ENCODE measurements at regions not wholly inside any gene's neighbourhood (a gene's known extent, or its start where the extent isn't known, plus 50 kb on each side); places are given as distances from the start of the nearest gene placed in this dataset.
"Not testable (repeated sequence)": the region's sequence is repeated elsewhere in the genome, so short reads cannot be mapped to it uniquely, and the experiment has no call there.

GRCh38 chr3:71927505-71928066, 142.6 kb upstream of the PROK2 start:
- Histone ChIP-seq H3K9me3 (replicated peaks; ENCODE audit: insufficient read depth, low read length) (no peaks in the 10 kb centered on the region), H3K4me1 (ENCODE audit: low read length) (no peaks in the 10 kb centered on the region), H2AFZ (ENCODE audit: low read length) (no peak overlapping the region), H3K4me2 (ENCODE audit: low read depth, low read length) (no peak overlapping the region), H3K36me3 (replicated peaks; ENCODE audit: insufficient read depth, low read length) (no peaks in the 10 kb centered on the region), H3K79me2 (ENCODE audit: low read length) (no peaks in the 10 kb centered on the region), H3K27ac (ENCODE audit: low read length) (no peak overlapping the region), H3K9ac (ENCODE audit: low read length) (no peak overlapping the region), H3K9me2 (replicated peaks; ENCODE audit: insufficient read depth, low read length) (no peaks in the 10 kb centered on the region), H3F3A (ENCODE audit: insufficient read depth, low read length) (no peaks in the 10 kb centered on the region), H3K27me3 (replicated peaks; ENCODE audit: insufficient read depth, low read length) (no peaks in the 10 kb centered on the region), H3K4me3 (ENCODE audit: low read length) (no peak overlapping the region), H4K20me1 (ENCODE audit: insufficient read depth, low read length) (no peaks in the 10 kb centered on the region)
- TF ChIP-seq EZH2 (optimal IDR thresholded peaks at IDR 0.05; ENCODE audit: low read depth, low read length) (no peak), CTCF (IDR thresholded peaks at IDR 0.05; ENCODE audit: low read length) (no peak), EZH2phosphoT487 (IDR thresholded peaks at IDR 0.05; ENCODE audit: low read length) (no peak)
- DNase-seq = no peak

GRCh38 chr3:71926616-71927015, 141.7 kb upstream of the PROK2 start:
- no peak for TF ChIP-seq EZH2phosphoT487 (IDR thresholded peaks at IDR 0.05; ENCODE audit: low read length)
- TF ChIP-seq CTCF (IDR thresholded peaks at IDR 0.05; ENCODE audit: low read length) = no peak
- TF ChIP-seq EZH2 (optimal IDR thresholded peaks at IDR 0.05; ENCODE audit: low read depth, low read length) = no peak
- Histone ChIP-seq H3K79me2 (ENCODE audit: low read length) (no peaks in the 10 kb centered on the region), H3K9ac (ENCODE audit: low read length) (no peak overlapping the region), H3K36me3 (replicated peaks; ENCODE audit: insufficient read depth, low read length) (no peaks in the 10 kb centered on the region), H3K4me1 (ENCODE audit: low read length) (no peaks in the 10 kb centered on the region), H3K9me3 (replicated peaks; ENCODE audit: insufficient read depth, low read length) (no peaks in the 10 kb centered on the region), H3K9me2 (replicated peaks; ENCODE audit: insufficient read depth, low read length) (no peaks in the 10 kb centered on the region), H3K27me3 (replicated peaks; ENCODE audit: insufficient read depth, low read length) (no peaks in the 10 kb centered on the region), H3F3A (ENCODE audit: insufficient read depth, low read length) (no peaks in the 10 kb centered on the region), H3K4me2 (ENCODE audit: low read depth, low read length) (no peak overlapping the region), H4K20me1 (ENCODE audit: insufficient read depth, low read length) (no peaks in the 10 kb centered on the region), H3K4me3 (ENCODE audit: low read length) (no peak overlapping the region), H2AFZ (ENCODE audit: low read length) (no peak overlapping the region), H3K27ac (ENCODE audit: low read length) (no peak overlapping the region)
- no peak for DNase-seq

GRCh38 chr3:71926262-71926600, 141.3 kb upstream of the PROK2 start:
- H3K27ac ChIP-seq (ENCODE audit: low read length) = no peak overlapping the region
- H3K9me3 ChIP-seq (replicated peaks; ENCODE audit: insufficient read depth, low read length) = no peaks in the 10 kb centered on the region
- H3K9ac ChIP-seq (ENCODE audit: low read length) = no peak overlapping the region
- no peak overlapping the region for H2AFZ ChIP-seq (ENCODE audit: low read length)
- no peaks in the 10 kb centered on the region for H3K79me2 ChIP-seq (ENCODE audit: low read length)
- no peaks in the 10 kb centered on the region for H3K27me3 ChIP-seq (replicated peaks; ENCODE audit: insufficient read depth, low read length)
- DNase-seq = peak; percentile 39
- no peaks in the 10 kb centered on the region for H4K20me1 ChIP-seq (ENCODE audit: insufficient read depth, low read length)
- H3F3A ChIP-seq (ENCODE audit: insufficient read depth, low read length) = no peaks in the 10 kb centered on the region
- TF ChIP-seq EZH2phosphoT487 (IDR thresholded peaks at IDR 0.05; ENCODE audit: low read length) = no peak
- TF ChIP-seq CTCF (IDR thresholded peaks at IDR 0.05; ENCODE audit: low read length) = peak; percentile 60
- H3K36me3 ChIP-seq (replicated peaks; ENCODE audit: insufficient read depth, low read length) = no peaks in the 10 kb centered on the region
- H3K4me1 ChIP-seq (ENCODE audit: low read length) = no peaks in the 10 kb centered on the region
- H3K4me2 ChIP-seq (ENCODE audit: low read depth, low read length) = no peak overlapping the region
- H3K9me2 ChIP-seq (replicated peaks; ENCODE audit: insufficient read depth, low read length) = no peaks in the 10 kb centered on the region
- H3K4me3 ChIP-seq (ENCODE audit: low read length) = no peak overlapping the region

GRCh38 chr3:71925511-71926261, 140.7 kb upstream of the PROK2 start:
- not testable (repeated sequence) for H3K9me3 ChIP-seq (replicated peaks; ENCODE audit: insufficient read depth, low read length); H3K27ac ChIP-seq (ENCODE audit: low read length); H3F3A ChIP-seq (ENCODE audit: insufficient read depth, low read length); H3K79me2 ChIP-seq (ENCODE audit: low read length); H3K27me3 ChIP-seq (replicated peaks; ENCODE audit: insufficient read depth, low read length); H3K9me2 ChIP-seq (replicated peaks; ENCODE audit: insufficient read depth, low read length); H3K4me2 ChIP-seq (ENCODE audit: low read depth, low read length); H3K36me3 ChIP-seq (replicated peaks; ENCODE audit: insufficient read depth, low read length); DNase-seq; H4K20me1 ChIP-seq (ENCODE audit: insufficient read depth, low read length); H3K4me1 ChIP-seq (ENCODE audit: low read length); H2AFZ ChIP-seq (ENCODE audit: low read length); H3K4me3 ChIP-seq (ENCODE audit: low read length); H3K9ac ChIP-seq (ENCODE audit: low read length)
